ENCODE measurements at regions not wholly inside any gene's neighbourhood (a gene's known extent, or its start where the extent isn't known, plus 50 kb on each side); places are given as distances from the start of the nearest gene placed in this dataset.

DNA sequence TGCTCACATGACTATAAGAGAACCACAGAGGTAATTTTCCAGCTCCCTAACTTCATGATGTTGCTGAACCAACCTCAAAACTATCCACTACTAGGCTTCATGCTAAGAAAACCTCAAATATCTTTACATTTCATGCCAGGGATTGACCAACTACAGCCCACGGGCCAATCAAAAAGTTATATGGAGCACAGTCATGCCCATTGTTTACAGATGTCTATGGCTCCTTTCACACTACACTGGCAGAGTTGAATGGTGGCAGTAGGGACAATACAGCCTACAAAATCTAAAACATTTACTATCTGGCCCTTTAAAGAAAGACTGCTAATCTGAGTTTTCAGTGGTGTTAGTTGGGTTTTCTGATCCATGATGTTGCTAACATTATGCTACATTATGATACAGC, 154.8 kb downstream of the TM2D1 start:
- TF ChIP-seq, protein P1, sequence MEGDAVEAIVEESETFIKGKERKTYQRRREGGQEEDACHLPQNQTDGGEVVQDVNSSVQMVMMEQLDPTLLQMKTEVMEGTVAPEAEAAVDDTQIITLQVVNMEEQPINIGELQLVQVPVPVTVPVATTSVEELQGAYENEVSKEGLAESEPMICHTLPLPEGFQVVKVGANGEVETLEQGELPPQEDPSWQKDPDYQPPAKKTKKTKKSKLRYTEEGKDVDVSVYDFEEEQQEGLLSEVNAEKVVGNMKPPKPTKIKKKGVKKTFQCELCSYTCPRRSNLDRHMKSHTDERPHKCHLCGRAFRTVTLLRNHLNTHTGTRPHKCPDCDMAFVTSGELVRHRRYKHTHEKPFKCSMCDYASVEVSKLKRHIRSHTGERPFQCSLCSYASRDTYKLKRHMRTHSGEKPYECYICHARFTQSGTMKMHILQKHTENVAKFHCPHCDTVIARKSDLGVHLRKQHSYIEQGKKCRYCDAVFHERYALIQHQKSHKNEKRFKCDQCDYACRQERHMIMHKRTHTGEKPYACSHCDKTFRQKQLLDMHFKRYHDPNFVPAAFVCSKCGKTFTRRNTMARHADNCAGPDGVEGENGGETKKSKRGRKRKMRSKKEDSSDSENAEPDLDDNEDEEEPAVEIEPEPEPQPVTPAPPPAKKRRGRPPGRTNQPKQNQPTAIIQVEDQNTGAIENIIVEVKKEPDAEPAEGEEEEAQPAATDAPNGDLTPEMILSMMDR (conservative IDR thresholded peaks at IDR 0.05; ENCODE audit: low read depth, low read length) = no peak
- no peak for TF ChIP-seq EZH2 (IDR thresholded peaks at IDR 0.05; ENCODE audit: borderline replicate concordance, low read depth, low read length, poor library complexity, severe bottlenecking)

All from A673 (cell line).